Suppressor macrophage treated with lipopolysaccharide for 1 hour (primary cell): ENCODE measurements at regions not wholly inside any gene's neighbourhood (a gene's known extent, or its start where the extent isn't known, plus 50 kb on each side); places are given as distances from the start of the nearest gene placed in this dataset.

ENCODE experiments used
- DNase-seq, 3 donors: peaks; one replicate each; pipeline ENCODE4 v3.0.0-alpha.2; 2020 to 2022

- DNase-seq = no peak
Observed at GRCh38 chr2:204187229-204188083, 250.9 kb downstream of the ICOS start.

DNA sequence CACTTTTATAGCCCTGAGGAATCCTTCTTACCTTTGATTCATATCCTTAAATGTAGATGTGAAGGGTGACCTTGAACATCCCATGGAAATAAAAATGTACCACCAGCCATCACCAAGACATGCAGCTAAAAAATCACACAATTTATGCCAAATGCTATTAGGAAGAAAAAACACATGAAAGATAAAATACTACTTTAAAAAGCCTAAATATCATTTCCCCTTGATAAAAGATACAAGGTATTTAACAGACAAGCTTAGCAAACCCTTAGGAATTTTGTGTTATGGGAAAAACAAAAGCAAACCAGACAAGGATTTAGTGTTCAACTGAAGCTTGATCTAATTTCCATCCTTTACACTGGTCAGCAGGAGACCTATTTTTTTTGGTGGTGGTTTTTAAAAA is 255.0 kb downstream of the ICOS start:
- DNase-seq = no peak

GRCh38 chr2:204195498-204195897 is 258.9 kb downstream of the ICOS start:
- DNase-seq = no peak

DNA sequence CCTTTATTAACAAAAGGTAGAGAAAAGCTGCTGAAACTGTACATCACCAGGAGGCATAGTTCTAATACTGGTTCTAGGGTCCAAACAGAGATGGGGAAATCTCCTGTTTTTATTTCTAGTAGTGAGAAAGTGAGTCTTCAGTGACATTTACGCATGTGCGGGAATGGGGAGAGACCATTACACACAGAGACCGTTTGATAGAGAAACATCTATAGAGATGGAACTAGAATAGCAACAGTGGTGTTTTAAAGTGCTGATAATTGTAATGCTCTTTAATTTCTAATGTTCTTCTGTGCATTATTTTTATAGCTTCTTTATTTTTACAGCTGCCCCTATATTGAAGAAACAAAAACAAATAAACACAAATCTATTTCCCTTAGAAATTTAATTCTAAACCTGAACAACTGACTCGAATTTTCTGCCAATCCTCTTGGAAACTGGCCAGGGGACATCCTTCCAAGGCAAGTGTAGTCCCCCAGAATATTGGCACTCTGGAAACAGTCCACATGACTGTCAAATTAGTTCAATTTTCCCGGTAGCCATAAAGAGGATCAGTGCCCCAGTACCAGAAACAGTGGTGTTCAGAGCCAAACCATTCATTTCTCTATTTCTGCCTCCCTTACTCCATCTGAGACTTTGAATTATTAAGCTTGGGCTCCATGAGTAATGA is 260.9 kb downstream of the ICOS start:
- DNase-seq = no peak

DNA sequence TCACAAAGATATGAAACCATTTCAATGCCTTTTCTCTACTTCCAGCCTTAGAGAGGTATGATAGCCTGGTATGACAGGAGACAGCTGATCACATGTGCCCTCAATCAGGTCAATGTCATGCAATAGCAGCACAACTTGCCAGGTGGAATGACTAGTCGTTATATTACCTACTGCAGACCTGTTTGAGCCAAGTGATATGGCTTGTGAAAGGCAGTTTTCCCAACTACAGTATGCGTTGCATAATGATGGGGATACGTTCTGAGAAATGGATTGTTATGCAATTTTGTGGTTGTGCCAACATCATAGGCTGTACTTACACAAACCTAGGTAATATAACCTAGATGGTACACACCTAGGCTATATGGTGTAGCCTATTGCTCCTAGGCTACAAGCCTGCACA is 262.8 kb downstream of the ICOS start:
- no peak for DNase-seq

DNA sequence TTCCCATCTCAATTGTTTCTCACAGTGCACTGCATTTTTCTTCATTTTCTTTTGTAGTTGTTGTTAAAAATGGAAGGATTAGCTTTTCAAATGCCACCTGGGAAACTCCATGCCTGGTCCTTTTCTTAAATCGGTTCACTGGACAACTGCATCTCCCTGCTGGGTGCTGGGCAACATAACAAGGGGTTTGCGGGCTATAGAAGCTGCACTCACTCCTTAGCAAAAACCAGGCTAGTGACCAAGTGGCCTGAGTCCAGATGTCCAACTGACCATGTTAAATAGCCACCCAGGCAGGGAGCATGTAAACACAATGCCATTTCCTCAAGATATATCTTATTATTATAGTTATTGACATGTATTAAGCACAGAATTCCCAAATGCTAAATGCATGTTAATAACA is 264.9 kb downstream of the ICOS start:
- no peak for DNase-seq

- no peak for DNase-seq
Observed at GRCh38 chr2:204202253-204202652, 265.7 kb downstream of the ICOS start.

- DNase-seq = no peak
Observed at GRCh38 chr2:204203704-204204103, 267.1 kb downstream of the ICOS start.

- no peak for DNase-seq
Observed at GRCh38 chr2:204205082-204205481, 268.5 kb downstream of the ICOS start.

DNA sequence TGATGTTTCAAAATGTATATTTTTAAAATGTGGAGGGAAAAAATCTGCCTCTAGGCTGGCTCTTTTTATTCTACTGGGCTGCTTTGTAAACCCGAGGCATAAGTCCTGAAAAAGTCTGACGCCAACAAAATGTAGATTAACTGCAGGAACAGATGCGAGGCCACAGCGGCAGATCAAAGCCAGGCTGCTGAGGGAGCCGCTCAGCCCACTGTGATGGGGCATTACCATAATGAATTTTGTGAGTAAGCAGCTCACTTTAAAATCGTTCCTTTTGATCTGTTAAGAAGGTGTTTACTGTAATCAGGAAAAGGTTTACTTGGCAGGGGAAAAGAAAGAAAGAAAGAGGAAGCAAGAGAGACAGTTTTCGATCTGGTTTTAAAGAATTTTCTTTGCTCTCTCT is 269.0 kb downstream of the ICOS start:
- no peak for DNase-seq

DNA sequence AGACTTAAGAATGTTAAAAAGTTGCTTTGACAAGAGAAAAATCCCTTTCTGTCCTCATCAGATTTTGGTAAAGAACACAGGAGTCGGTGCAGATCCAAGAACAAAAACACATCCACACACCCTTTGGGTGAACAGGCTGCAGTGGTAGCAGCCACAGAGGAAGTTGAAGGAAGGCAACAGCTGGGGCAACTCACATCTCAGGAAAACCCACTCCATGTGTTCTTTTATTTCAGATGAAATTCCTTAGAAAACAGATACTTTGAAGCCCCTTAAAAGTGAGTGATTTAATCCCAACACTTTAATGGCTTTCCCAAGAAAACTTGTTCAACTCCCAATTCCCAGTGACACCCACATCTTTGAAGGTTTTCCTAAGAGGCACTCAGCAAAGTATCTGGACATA is 271.3 kb downstream of the ICOS start:
- no peak for DNase-seq

DNA sequence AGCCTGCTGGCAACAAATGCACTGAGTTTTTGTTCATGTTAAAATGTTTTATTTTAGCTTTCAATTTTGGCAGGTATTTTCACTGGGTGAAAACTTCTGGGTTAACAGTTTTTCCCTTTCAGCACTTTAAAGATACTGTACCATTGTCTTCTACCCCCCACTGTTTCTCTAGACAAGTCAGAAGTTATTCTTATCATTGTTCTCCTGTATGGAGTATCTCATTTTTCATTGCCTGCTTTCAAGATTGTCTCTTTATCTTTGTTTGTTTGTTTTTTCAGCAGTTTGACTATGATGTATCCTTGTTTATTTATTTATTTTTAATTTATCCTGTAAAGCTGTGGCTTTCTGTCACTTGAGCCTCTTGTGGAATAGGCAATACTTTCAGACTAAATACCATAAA is 277.0 kb downstream of the ICOS start:
- no peak for DNase-seq

DNA sequence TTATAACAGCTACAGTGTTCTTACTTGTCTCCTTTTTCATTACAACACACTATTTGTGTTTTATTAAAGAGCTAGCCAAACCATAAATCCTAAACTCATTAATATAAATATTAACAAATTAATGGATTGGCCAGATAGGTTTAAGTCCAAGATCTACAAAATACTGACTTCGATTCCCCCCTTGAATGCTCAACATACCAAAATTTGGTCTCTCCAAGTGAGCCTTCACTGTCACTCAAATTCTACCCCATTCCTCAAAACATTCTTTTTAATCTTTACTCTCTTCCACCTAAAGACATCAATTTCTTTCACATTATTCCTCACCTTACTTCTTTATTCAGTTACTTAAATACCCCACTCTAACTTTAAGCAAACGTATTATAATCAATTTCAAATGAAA is 281.5 kb downstream of the ICOS start:
- DNase-seq = no peak

DNA sequence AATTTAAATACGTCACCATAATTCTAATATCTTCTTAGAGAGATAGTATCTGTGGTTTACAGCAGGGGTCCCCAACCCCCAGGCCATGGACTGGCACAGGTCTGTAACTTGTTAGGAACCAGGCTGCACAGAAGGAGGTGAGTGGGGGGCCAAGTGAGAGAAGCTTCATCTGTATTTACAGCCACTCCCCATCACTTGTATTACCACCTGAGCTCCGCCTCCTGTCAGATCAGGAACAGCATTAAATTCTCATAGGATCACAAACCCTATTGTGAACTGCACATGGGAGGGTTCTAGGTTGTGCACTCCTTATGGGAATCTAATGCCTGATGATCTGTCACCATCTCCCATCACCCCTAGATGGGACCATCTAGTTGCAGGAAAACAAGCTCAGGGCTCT is 282.6 kb downstream of the ICOS start:
- no peak for DNase-seq

DNA sequence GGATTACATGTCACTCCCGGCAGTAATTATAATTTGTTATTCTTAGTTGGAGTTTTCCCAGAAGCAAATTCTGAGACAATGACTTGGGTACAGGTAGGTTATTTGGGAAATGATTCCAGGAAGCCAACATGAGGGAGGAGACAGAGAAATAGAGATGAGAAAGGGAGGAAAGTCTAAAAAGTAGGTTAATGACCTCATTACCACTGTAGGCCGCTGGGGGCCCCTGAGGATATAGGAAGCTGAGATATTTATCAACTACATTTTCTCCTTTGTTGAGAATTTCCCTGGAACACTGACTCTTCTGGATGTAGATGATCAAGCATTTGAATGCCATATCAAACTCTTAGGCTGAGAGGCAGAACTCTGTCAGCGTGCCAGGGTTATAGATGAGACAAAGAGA is 284.3 kb downstream of the ICOS start:
- DNase-seq = no peak

DNA sequence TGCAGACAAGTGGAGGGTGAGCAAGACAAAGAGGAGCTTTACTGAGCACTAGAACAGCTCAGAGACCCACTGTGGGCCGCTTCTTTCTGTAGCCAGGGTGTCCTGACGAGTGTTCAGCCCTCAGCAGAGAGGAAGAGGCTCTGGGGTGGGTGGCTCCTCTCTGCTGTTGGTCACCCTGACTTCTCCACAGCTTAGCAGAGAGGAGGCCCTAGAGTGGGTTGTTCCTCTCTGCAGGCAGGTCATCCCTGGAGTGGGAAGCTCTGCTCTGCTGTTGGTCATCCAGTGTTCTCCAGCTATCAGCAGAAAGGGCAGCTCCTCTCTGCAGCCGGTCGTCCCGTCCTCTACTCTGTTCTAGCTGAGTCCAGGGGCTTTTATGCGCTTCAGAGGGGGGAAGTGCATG is 286.5 kb downstream of the ICOS start:
- peak in 2 of 3 donors; percentile 5 to 22 for DNase-seq

DNA sequence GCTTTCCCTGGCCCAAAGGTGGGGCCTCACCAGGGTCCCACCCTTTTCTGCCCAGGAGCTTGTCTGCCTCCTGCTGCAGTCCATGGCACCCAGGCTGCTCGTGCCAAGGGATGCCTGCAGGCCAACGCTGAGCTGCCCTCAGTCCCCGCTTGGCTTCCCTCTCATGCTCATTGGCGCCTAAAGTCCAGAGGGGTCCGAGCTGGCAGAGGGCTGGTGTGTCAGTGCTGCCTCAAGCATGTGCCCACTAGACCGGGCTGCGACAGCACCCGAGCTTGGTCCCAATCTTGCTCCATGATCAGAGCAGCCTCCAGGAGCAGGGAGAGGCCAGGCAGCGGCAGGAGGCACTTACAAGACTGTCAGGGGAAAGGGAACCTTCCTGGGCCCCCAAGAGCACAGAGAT is 287.0 kb downstream of the ICOS start:
- no peak for DNase-seq

- no peak for DNase-seq
Observed at GRCh38 chr2:204225671-204226073, 289.1 kb downstream of the ICOS start.

GRCh38 chr2:204226305-204226880 is 289.8 kb downstream of the ICOS start:
- no peak for DNase-seq

GRCh38 chr2:204228169-204228886 is 291.8 kb downstream of the ICOS start:
- DNase-seq = no peak

DNA sequence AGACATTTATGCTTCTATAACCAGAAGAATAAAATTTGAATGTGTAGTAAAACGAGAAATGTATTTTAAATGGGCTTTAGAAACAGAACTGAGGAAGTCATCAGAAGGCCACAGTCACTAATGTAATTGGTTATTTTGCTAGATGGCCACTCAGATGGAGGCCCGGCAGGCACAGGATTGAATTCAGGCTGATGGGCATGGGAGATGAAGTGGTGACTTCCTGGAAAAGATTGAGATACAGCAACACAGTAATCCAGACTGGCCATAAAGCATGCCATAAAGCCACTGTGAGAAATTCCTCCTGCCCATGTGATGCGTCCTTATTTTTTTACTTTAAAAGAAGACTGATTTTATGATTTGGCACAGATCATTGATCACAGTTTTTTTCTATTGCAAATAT is 297.7 kb downstream of the ICOS start:
- no peak for DNase-seq

DNA sequence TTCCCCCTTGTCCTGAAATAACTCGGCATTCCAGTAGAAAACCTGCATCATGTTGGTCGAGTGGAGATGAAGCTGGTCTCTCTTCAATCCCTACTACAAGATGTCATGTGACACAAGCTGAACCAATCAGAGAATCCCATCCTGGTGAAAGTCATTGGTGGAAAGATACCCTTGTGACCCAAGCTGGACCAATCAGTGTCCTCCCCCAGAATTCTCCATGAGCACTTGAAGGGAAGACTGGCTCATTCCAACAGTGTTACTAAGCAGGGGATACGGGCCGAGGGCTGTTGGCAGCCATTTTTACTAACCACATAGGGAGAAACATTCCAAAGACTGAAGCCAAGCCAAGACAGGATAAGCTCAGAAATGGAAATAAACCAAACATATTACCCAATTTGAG is 298.3 kb downstream of the ICOS start:
- DNase-seq = no peak

- no peak for DNase-seq
Observed at GRCh38 chr2:204237416-204237815, 300.9 kb downstream of the ICOS start.
